GM23338 (cell line): ENCODE measurements at regions not wholly inside any gene's neighbourhood (a gene's known extent, or its start where the extent isn't known, plus 50 kb on each side); places are given as distances from the start of the nearest gene placed in this dataset.

Source experiments
- ATAC-seq: fragments of 200-7000 bp; cut with Tn5 transposase; 3 replicates; pipeline ENCODE4 v1.9.1; 2020
- DNase-seq: peaks from one replicate; pipeline ENCODE4 v3.0.0-alpha.2; 2015; ENCODE audit warnings: low spot score
- H2AFZ ChIP-seq: fragments of 200-600 bp; sonication (generic); 2 replicates; pipeline ENCODE4 v1.8.0; 2016; ENCODE audit warnings: antibody characterized with exemption, mild to moderate bottlenecking, moderate library complexity
- H3F3A ChIP-seq: fragments of 200-600 bp; sonication (generic); replicated peaks from 2 replicates; pipeline ENCODE4 v1.8.0; 2017; ENCODE audit warnings: antibody characterized with exemption, mixed run types, low read depth
- H3K27ac ChIP-seq: fragments of 200-600 bp; sonication (generic); 2 replicates; pipeline ENCODE4 v1.6.1; 2016; ENCODE audit warnings: low read depth
- H3K27me3 ChIP-seq: fragments of 200-600 bp; sonication (generic); 2 replicates; pipeline ENCODE4 v1.8.0; 2016; ENCODE audit warnings: mild to moderate bottlenecking, mixed run types, moderate library complexity; ENCODE audit not compliant: insufficient read depth
- H3K36me3 ChIP-seq: fragments of 200-600 bp; sonication (generic); 2 replicates; pipeline ENCODE4 v1.8.0; 2016; ENCODE audit warnings: mild to moderate bottlenecking; ENCODE audit not compliant: insufficient read depth
- H3K4me1 ChIP-seq: fragments of 200-600 bp; sonication (generic); 2 replicates; pipeline ENCODE4 v1.8.0; 2016; ENCODE audit warnings: mild to moderate bottlenecking, moderate library complexity; ENCODE audit not compliant: insufficient read depth
- H3K4me2 ChIP-seq: fragments of 200-600 bp; sonication (generic); 2 replicates; pipeline ENCODE4 v1.7.1; 2017; ENCODE audit warnings: mixed run types
- H3K4me3 ChIP-seq: fragments of 200-600 bp; sonication (generic); 2 replicates; pipeline ENCODE4 v1.6.1; 2016; ENCODE audit warnings: mixed run types
- H3K79me2 ChIP-seq: fragments of 200-600 bp; sonication (generic); replicated peaks from 2 replicates; pipeline ENCODE4 v1.8.0; 2017; ENCODE audit warnings: mild to moderate bottlenecking; ENCODE audit not compliant: insufficient read depth
- H3K9me2 ChIP-seq: fragments of 200-600 bp; sonication (generic); 2 replicates; pipeline ENCODE4 v1.8.0; 2017; ENCODE audit not compliant: insufficient read depth
- H4K20me1 ChIP-seq: fragments of 200-600 bp; sonication (generic); replicated peaks from 2 replicates; pipeline ENCODE4 v1.8.0; 2017; ENCODE audit warnings: mild to moderate bottlenecking; ENCODE audit not compliant: insufficient read depth
- H3K27ac Mint-ChIP-seq: 2 replicates; pipeline ENCODE4 v1.8.0; 2020; ENCODE audit warnings: inconsistent platforms, mild to moderate bottlenecking, moderate library complexity, mixed read lengths
- H3K27me3 Mint-ChIP-seq: 3 replicates; pipeline ENCODE4 v1.8.0; 2022; ENCODE audit warnings: low read depth, mild to moderate bottlenecking, moderate library complexity, mixed read lengths, inconsistent platforms; ENCODE audit not compliant: insufficient read depth, poor library complexity
- H3K36me3 Mint-ChIP-seq: 3 replicates; pipeline ENCODE4 v1.8.0; 2021; ENCODE audit warnings: low read depth, mild to moderate bottlenecking, inconsistent platforms, moderate library complexity, mixed read lengths
- H3K4me1 Mint-ChIP-seq: 3 replicates; pipeline ENCODE4 v1.8.0; 2020; ENCODE audit warnings: mild to moderate bottlenecking, inconsistent platforms, mixed read lengths
- H3K4me3 Mint-ChIP-seq: 3 replicates; pipeline ENCODE4 v1.8.0; 2021; ENCODE audit warnings: moderate library complexity, mild to moderate bottlenecking, inconsistent platforms, mixed read lengths
- H3K9me3 Mint-ChIP-seq: 3 replicates; pipeline ENCODE4 v1.8.0; 2020; ENCODE audit warnings: moderate library complexity, mild to moderate bottlenecking, inconsistent platforms, mixed read lengths
- CTCF ChIP-seq, 2 experiments: fragments of 200-600 bp in 1 of 2; sonication (generic) in 1 of 2; conservative IDR thresholded peaks; 2 replicates each; pipeline versions ENCODE4 v1.5.1 to v1.6.1; 2016 to 2017; ENCODE audit warnings: antibody characterized with exemption in 2 of 2, low read depth in 2 of 2, mild to moderate bottlenecking in 2 of 2, moderate library complexity in 1 of 2
- EZH2 ChIP-seq: fragments of 200-600 bp; sonication (generic); IDR thresholded peaks from one replicate; pipeline ENCODE4 v1.8.0; 2017; ENCODE audit warnings: antibody characterized with exemption, mild to moderate bottlenecking, low read depth; ENCODE audit not compliant: unreplicated experiment
- EZH2phosphoT487 ChIP-seq: fragments of 200-600 bp; sonication (generic); IDR thresholded peaks from one replicate; pipeline ENCODE4 v1.8.1; 2018; ENCODE audit warnings: antibody characterized with exemption; ENCODE audit not compliant: unreplicated experiment
- JUNB ChIP-seq: IDR thresholded peaks from one replicate; pipeline ENCODE4 v1.6.1; 2016; ENCODE audit warnings: antibody characterized with exemption; ENCODE audit not compliant: unreplicated experiment
- NANOG ChIP-seq: IDR thresholded peaks from 2 replicates; pipeline ENCODE4 v1.6.1; 2016; ENCODE audit warnings: antibody characterized with exemption, borderline replicate concordance
- POLR2AphosphoS5 ChIP-seq: IDR thresholded peaks from 2 replicates; pipeline ENCODE4 v1.6.1; 2016; ENCODE audit warnings: antibody characterized with exemption, low read depth
- REST ChIP-seq: IDR thresholded peaks from one replicate; pipeline ENCODE4 v1.6.1; 2018; ENCODE audit warnings: antibody characterized with exemption; ENCODE audit not compliant: unreplicated experiment
- ZNF114 ChIP-seq: fragments of 250-450 bp; sonication (Bioruptor Pico); IDR thresholded peaks from 2 replicates; pipeline ENCODE4 v1.5.0; 2020; ENCODE audit warnings: mild to moderate bottlenecking, moderate library complexity
- ZNF331 ChIP-seq: fragments of 250-450 bp; sonication (Bioruptor Pico); IDR thresholded peaks from 2 replicates; pipeline ENCODE4 v1.5.0; 2020; ENCODE audit warnings: low read depth, mild to moderate bottlenecking, moderate library complexity
- ZNF462 ChIP-seq: fragments of 250-450 bp; sonication (Bioruptor Pico); IDR thresholded peaks from 2 replicates; pipeline ENCODE4 v1.5.0; 2020; ENCODE audit warnings: mild to moderate bottlenecking, moderate library complexity
- TF ChIP-seq, protein P1 (sequence below): IDR thresholded peaks from 2 replicates; pipeline ENCODE4 v1.6.1; 2016; ENCODE audit warnings: antibody characterized with exemption

DNA sequence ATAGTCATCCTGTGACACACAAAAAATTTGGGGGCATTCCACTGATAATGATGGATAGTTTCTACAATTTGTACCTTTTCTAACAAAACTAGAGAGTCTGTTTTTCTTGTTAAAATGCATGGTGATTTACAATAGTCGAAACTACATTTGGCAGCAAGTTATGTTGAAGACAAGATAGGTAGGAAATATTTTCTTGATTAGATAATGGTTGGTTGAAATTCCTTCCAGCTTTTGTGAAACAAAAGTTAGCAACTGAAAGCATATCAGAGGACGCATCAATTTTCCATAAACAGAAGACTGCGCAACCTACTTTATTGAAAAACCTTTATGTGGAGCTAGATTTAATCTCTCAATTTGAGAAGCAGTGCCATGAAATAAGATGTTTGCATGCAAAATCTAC is 155.8 kb upstream of the GLI3 start (continued):
- no peak for TF ChIP-seq REST
- TF ChIP-seq ZNF114 (CRISPR knock-in tag) = no peak
- TF ChIP-seq EZH2phosphoT487 = no peak
- TF ChIP-seq, protein P1, sequence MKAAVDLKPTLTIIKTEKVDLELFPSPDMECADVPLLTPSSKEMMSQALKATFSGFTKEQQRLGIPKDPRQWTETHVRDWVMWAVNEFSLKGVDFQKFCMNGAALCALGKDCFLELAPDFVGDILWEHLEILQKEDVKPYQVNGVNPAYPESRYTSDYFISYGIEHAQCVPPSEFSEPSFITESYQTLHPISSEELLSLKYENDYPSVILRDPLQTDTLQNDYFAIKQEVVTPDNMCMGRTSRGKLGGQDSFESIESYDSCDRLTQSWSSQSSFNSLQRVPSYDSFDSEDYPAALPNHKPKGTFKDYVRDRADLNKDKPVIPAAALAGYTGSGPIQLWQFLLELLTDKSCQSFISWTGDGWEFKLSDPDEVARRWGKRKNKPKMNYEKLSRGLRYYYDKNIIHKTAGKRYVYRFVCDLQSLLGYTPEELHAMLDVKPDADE = no peak

DNA sequence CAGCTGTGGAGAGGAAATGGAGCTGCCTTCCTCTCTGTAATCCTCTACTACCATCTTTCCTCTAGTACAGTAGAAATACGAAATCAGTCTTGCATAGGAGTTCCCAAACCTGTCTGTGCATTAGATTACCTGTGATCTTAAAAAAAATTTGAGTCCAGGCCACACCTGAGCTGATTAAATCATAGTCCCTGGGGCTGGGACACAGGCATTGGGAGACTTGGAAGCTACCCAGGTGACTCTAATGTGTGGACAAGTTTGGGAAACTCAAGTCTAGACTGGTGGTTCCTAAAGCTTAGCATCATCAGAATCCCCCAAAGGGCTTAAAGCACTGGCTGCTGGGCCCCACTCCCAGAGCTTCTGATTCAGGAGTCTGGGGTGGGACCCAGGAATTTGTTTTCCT is 152.7 kb upstream of the GLI3 start:
- H3K27ac ChIP-seq = no peak overlapping the region
- H3K36me3 ChIP-seq = no peaks in the 10 kb centered on the region
- H3K79me2 ChIP-seq = no peaks in the 10 kb centered on the region
- H3K9me3 Mint-ChIP-seq = no peaks in the 10 kb centered on the region
- no peak for ATAC-seq
- no peak overlapping the region for H2AFZ ChIP-seq
- no peaks in the 10 kb centered on the region for H4K20me1 ChIP-seq
- peaks cover 3% of the 10 kb centered on the region for H3K9me2 ChIP-seq
- H3K4me3 ChIP-seq = no peak overlapping the region
- no peaks in the 10 kb centered on the region for H3K27me3 ChIP-seq
- no peaks in the 10 kb centered on the region for H3K36me3 Mint-ChIP-seq
- H3K27me3 Mint-ChIP-seq = no peaks in the 10 kb centered on the region
- no peaks in the 10 kb centered on the region for H3K4me1 Mint-ChIP-seq
- no peaks in the 10 kb centered on the region for H3K4me1 ChIP-seq
- no peak overlapping the region for H3K4me3 Mint-ChIP-seq
- H3F3A ChIP-seq = no peaks in the 10 kb centered on the region
- no peak for DNase-seq
- H3K27ac Mint-ChIP-seq = no peak overlapping the region
- no peak overlapping the region for H3K4me2 ChIP-seq
- no peak for TF ChIP-seq ZNF331 (CRISPR knock-in tag)
- TF ChIP-seq ZNF462 (CRISPR knock-in tag) = no peak
- no peak for TF ChIP-seq CTCF (conservative IDR thresholded peaks at IDR 0.05; ENCODE audit: low read depth in 2 of 2)
- TF ChIP-seq POLR2AphosphoS5 = no peak
- TF ChIP-seq EZH2 = no peak
- TF ChIP-seq EZH2phosphoT487 = no peak
- TF ChIP-seq JUNB = no peak
- no peak for TF ChIP-seq ZNF114 (CRISPR knock-in tag)
- TF ChIP-seq NANOG = no peak
- TF ChIP-seq, protein P1 = no peak
